ENCODE measurements at regions not wholly inside any gene's neighbourhood (a gene's known extent, or its start where the extent isn't known, plus 50 kb on each side); places are given as distances from the start of the nearest gene placed in this dataset.

GRCh38 chr6:8678466-8678865 is 243.1 kb upstream of the SLC35B3 start:
- TF ChIP-seq EP300 (IDR thresholded peaks at IDR 0.05; ENCODE audit: borderline replicate concordance): no peak
- no peak for TF ChIP-seq TAF1 (IDR thresholded peaks at IDR 0.05; ENCODE audit: low read depth)
- TF ChIP-seq ZBTB7A (IDR thresholded peaks at IDR 0.05; ENCODE audit: low read depth): no peak
- no peak for TF ChIP-seq TEAD4 (IDR thresholded peaks at IDR 0.05)
- TF ChIP-seq MAX (IDR thresholded peaks at IDR 0.05): no peak
- TF ChIP-seq USF1 (IDR thresholded peaks at IDR 0.05): no peak
- no peak for TF ChIP-seq NFIC (IDR thresholded peaks at IDR 0.05)
- no peak for TF ChIP-seq CEBPB (IDR thresholded peaks at IDR 0.05)

All from Ishikawa (cell line).